GM12878 (cell line): ENCODE measurements at regions not wholly inside any gene's neighbourhood (a gene's known extent, or its start where the extent isn't known, plus 50 kb on each side); places are given as distances from the start of the nearest gene placed in this dataset.

Experiments
- ATAC-seq: fragments of 200-7000 bp; cut with Tn5 transposase; 3 replicates; pipeline ENCODE4 v1.9.1; 2020; ENCODE audit warnings: mild to moderate bottlenecking, moderate library complexity
- BruUV-seq: library from RNA; stranded (reverse); fragments of 400-500 nt; replicated peaks from 2 replicates; lab custom pipeline; 2021; lab: Mats Ljungman, UMichigan
- CTCF ChIA-PET: fragments of 300-600 bp; sonication (Branson Sonifier 250); formaldehyde crosslinking; extraction: SDS; loops from one replicate; lab custom pipeline; 2021; ENCODE audit warnings: inconsistent platforms; lab: Yijun Ruan, JAX
- POLR2A ChIA-PET: fragments of 350-600 bp; formaldehyde crosslinking; extraction: SDS; loops from one replicate; lab custom pipeline; 2021; ENCODE audit warnings: inconsistent platforms; lab: Charles Lee
- RAD21 ChIA-PET: fragments of 300-600 bp; sonication (Branson Sonifier 250); formaldehyde crosslinking; loops from one replicate; lab custom pipeline; 2023; ENCODE audit warnings: antibody characterized with exemption; ENCODE audit not compliant: unreplicated experiment; lab: Charles Lee
- SMC1A ChIA-PET: fragments of 300-600 bp; sonication (Branson Sonifier 250); formaldehyde crosslinking; loops from one replicate; lab custom pipeline; 2023; ENCODE audit not compliant: unreplicated experiment, uncharacterized antibody; lab: Charles Lee
- DNase-seq: peaks from one replicate; pipeline ENCODE4 v3.0.0-alpha.2; 2011; ENCODE audit warnings: low read depth, low spot score
- FAIRE-seq: peaks from 3 replicates; lab custom pipeline; 2011; peaks lifted over from hg19 to GRCh38; lab: Jason Lieb, UNC
- H2AFZ ChIP-seq: 2 replicates; pipeline ENCODE4 v1.6.0; 2011; ENCODE audit warnings: low read depth, low read length, control low read depth; ENCODE audit not compliant: control insufficient read depth
- H3K27ac ChIP-seq: 2 replicates; pipeline ENCODE4 v1.5.1; 2011; ENCODE audit warnings: control low read depth; ENCODE audit not compliant: control insufficient read depth, insufficient read depth
- H3K27me3 ChIP-seq, 2 experiments: replicated peaks in 1 of 2; 2 replicates each; pipeline versions ENCODE4 v1.6.0 to v1.6.1; 2011; ENCODE audit warnings: low read length in 1 of 2; ENCODE audit not compliant: control insufficient read depth in 2 of 2, insufficient read depth in 2 of 2
- H3K36me3 ChIP-seq, 2 experiments: 2 replicates each; pipeline ENCODE4 v1.5.1; 2011; ENCODE audit warnings: low read length in 1 of 2; ENCODE audit not compliant: control insufficient read depth in 2 of 2, insufficient read depth in 2 of 2
- H3K4me1 ChIP-seq: 2 replicates; pipeline ENCODE4 v1.6.1; 2011; ENCODE audit warnings: mild to moderate bottlenecking, low read length, moderate library complexity, mixed read lengths; ENCODE audit not compliant: control insufficient read depth, insufficient read depth
- H3K4me2 ChIP-seq: 2 replicates; pipeline ENCODE4 v1.6.0; 2011; ENCODE audit warnings: control low read depth; ENCODE audit not compliant: control insufficient read depth, insufficient read depth
- H3K4me3 ChIP-seq: fragments of 200-600 bp; sonication (generic); 2 replicates; pipeline ENCODE4 v1.5.1; 2016
- H3K79me2 ChIP-seq: 2 replicates; pipeline ENCODE4 v1.6.0; 2011; ENCODE audit warnings: low read length; ENCODE audit not compliant: control insufficient read depth, insufficient read depth
- H3K9ac ChIP-seq: 2 replicates; pipeline ENCODE4 v1.8.0; 2011; ENCODE audit warnings: low read length, control low read depth, mixed read lengths; ENCODE audit not compliant: control insufficient read depth, insufficient read depth
- H3K9me3 ChIP-seq: replicated peaks from 3 replicates; pipeline ENCODE4 v1.5.1; 2011; ENCODE audit warnings: mild to moderate bottlenecking, low read length; ENCODE audit not compliant: control insufficient read depth, insufficient read depth
- H4K20me1 ChIP-seq: 2 replicates; pipeline ENCODE4 v1.6.0; 2011; ENCODE audit not compliant: control insufficient read depth, insufficient read depth
- CHD2 ChIP-seq: IDR thresholded peaks from 2 replicates; pipeline ENCODE4 v1.6.1; 2011; ENCODE audit warnings: low read depth, low read length, improper control_type of control experiment, borderline replicate concordance
- EP300 ChIP-seq, 2 experiments: fragments of 150-350 bp in 1 of 2; IDR thresholded peaks; 2 replicates each; pipeline ENCODE4 v1.6.1; 2011 to 2012; ENCODE audit warnings: low read depth in 2 of 2, low read length in 2 of 2, borderline replicate concordance in 1 of 2, improper control_type of control experiment in 1 of 2, inconsistent platforms in 1 of 2; ENCODE audit not compliant: control insufficient read depth in 1 of 2
- KAT2A ChIP-seq: conservative IDR thresholded peaks from 2 replicates; pipeline ENCODE4 v1.6.1; 2011; ENCODE audit warnings: low read depth, low read length; ENCODE audit not compliant: control insufficient read depth
- RB1 ChIP-seq: fragments of 450-650 bp; formaldehyde crosslinking; IDR thresholded peaks from 2 replicates; pipeline ENCODE4 v1.6.1; 2017; ENCODE audit warnings: mild to moderate bottlenecking, borderline replicate concordance
- SP1 ChIP-seq: IDR thresholded peaks from one replicate; pipeline ENCODE4 v1.6.1; 2011; ENCODE audit warnings: low read depth, low read length
- SREBF1 ChIP-seq: IDR thresholded peaks from 2 replicates; pipeline ENCODE4 v1.6.1; 2012; ENCODE audit warnings: mild to moderate bottlenecking, low read length
- ZBTB40 ChIP-seq: fragments of 450-650 bp; IDR thresholded peaks from 2 replicates; pipeline ENCODE4 v1.6.1; 2016; ENCODE audit warnings: mild to moderate bottlenecking, moderate library complexity, borderline replicate concordance
- ZNF274 ChIP-seq: IDR thresholded peaks from one replicate; pipeline ENCODE4 v1.8.0; 2011; ENCODE audit not compliant: insufficient read length, insufficient read depth
- WGBS: methylation state at CpG from one replicate; pipeline ENCODE4 v1.1.6; 2016; ENCODE audit warnings: low lambda C conversion rate; ENCODE audit not compliant: insufficient replicate concordance, insufficient coverage; ENCODE audit errors: missing lambda C conversion rate; 5-methylcytosine and 5-hydroxymethylcytosine counted together
- in situ Hi-C: fragments of 300-500 bp; cut with MboI; formaldehyde crosslinking; loops from 9 replicates; pipeline ENCODE4 v1.14.3; 2018; ENCODE audit warnings: mixed read lengths
- intact Hi-C: fragments of 100-400 bp; cut with micrococcal nuclease; formaldehyde crosslinking; loops from one replicate; pipeline ENCODE4 v1.14.2; 2022; ENCODE audit not compliant: unreplicated experiment
- TF ChIP-seq, protein P1 (sequence below): IDR thresholded peaks from 2 replicates; pipeline ENCODE4 v1.6.1; 2012; ENCODE audit warnings: improper control_type of control experiment, low read depth, low read length; ENCODE audit not compliant: insufficient replicate concordance
- TF ChIP-seq, protein P2 (sequence below): fragments of 150-350 bp; IDR thresholded peaks from 2 replicates; pipeline ENCODE4 v1.6.1; 2014; ENCODE audit warnings: mild to moderate bottlenecking, low read depth, low read length
- TF ChIP-seq, protein P3 (sequence below): fragments of 450-650 bp; IDR thresholded peaks from 2 replicates; pipeline ENCODE4 v1.6.1; 2018; ENCODE audit warnings: borderline replicate concordance, mild to moderate bottlenecking; ENCODE audit not compliant: partially characterized antibody

DNA sequence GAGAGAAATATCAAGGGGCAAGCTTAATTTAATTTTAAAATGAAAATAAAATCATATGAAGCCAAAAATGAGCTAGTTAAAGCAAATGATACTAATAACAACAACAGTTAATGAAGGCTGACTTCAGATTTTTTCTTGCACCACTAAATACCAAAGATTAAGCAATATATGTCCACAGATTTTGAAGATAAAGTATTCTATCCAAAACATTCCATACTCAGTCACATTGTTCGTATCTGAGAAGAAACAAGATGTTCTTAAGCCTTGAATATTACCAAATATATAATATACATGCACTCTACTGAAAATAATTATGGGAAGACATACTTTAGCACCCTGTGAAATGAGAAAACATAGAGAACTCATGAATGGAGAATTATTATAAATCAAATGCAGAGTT lies 593.3 kb upstream of the SYT4 start:
- Histone ChIP-seq H3K36me3 (no peaks in the 10 kb centered on the region), H3K27ac (no peak overlapping the region), H3K27me3 (no peaks in the 10 kb centered on the region), H3K9ac (no peak overlapping the region), H4K20me1 (no peaks in the 10 kb centered on the region), H3K4me1 (no peaks in the 10 kb centered on the region), H3K79me2 (no peaks in the 10 kb centered on the region), H3K4me2 (no peak overlapping the region), H2AFZ (no peak overlapping the region), H3K4me3 (no peak overlapping the region), H3K9me3 (no peaks in the 10 kb centered on the region)
- ATAC-seq (no peak), DNase-seq (no peak), FAIRE-seq (no peak)
- CTCF ChIA-PET = interaction anchor here (1.4 kb wide), 1 partner anchor 17 kb away, joined by 3 read pairs; no protein-coding TSS in a partner anchor
- in situ Hi-C loops = no loop called here
- POLR2A ChIA-PET = no interaction called here
- 0% methylated on average over 1 of the region's 1 CpG for WGBS
- BruUV-seq = no TSS peak
- intact Hi-C loops = no loop called here
- SMC1A ChIA-PET = no interaction called here
- RAD21 ChIA-PET = no interaction called here
- TF ChIP-seq, protein P1, sequence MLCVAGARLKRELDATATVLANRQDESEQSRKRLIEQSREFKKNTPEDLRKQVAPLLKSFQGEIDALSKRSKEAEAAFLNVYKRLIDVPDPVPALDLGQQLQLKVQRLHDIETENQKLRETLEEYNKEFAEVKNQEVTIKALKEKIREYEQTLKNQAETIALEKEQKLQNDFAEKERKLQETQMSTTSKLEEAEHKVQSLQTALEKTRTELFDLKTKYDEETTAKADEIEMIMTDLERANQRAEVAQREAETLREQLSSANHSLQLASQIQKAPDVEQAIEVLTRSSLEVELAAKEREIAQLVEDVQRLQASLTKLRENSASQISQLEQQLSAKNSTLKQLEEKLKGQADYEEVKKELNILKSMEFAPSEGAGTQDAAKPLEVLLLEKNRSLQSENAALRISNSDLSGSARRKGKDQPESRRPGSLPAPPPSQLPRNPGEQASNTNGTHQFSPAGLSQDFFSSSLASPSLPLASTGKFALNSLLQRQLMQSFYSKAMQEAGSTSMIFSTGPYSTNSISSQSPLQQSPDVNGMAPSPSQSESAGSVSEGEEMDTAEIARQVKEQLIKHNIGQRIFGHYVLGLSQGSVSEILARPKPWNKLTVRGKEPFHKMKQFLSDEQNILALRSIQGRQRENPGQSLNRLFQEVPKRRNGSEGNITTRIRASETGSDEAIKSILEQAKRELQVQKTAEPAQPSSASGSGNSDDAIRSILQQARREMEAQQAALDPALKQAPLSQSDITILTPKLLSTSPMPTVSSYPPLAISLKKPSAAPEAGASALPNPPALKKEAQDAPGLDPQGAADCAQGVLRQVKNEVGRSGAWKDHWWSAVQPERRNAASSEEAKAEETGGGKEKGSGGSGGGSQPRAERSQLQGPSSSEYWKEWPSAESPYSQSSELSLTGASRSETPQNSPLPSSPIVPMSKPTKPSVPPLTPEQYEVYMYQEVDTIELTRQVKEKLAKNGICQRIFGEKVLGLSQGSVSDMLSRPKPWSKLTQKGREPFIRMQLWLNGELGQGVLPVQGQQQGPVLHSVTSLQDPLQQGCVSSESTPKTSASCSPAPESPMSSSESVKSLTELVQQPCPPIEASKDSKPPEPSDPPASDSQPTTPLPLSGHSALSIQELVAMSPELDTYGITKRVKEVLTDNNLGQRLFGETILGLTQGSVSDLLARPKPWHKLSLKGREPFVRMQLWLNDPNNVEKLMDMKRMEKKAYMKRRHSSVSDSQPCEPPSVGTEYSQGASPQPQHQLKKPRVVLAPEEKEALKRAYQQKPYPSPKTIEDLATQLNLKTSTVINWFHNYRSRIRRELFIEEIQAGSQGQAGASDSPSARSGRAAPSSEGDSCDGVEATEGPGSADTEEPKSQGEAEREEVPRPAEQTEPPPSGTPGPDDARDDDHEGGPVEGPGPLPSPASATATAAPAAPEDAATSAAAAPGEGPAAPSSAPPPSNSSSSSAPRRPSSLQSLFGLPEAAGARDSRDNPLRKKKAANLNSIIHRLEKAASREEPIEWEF = no peak
- TF ChIP-seq, protein P2, sequence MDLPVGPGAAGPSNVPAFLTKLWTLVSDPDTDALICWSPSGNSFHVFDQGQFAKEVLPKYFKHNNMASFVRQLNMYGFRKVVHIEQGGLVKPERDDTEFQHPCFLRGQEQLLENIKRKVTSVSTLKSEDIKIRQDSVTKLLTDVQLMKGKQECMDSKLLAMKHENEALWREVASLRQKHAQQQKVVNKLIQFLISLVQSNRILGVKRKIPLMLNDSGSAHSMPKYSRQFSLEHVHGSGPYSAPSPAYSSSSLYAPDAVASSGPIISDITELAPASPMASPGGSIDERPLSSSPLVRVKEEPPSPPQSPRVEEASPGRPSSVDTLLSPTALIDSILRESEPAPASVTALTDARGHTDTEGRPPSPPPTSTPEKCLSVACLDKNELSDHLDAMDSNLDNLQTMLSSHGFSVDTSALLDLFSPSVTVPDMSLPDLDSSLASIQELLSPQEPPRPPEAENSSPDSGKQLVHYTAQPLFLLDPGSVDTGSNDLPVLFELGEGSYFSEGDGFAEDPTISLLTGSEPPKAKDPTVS = no peak
- no peak for TF ChIP-seq CHD2
- TF ChIP-seq, protein P3, sequence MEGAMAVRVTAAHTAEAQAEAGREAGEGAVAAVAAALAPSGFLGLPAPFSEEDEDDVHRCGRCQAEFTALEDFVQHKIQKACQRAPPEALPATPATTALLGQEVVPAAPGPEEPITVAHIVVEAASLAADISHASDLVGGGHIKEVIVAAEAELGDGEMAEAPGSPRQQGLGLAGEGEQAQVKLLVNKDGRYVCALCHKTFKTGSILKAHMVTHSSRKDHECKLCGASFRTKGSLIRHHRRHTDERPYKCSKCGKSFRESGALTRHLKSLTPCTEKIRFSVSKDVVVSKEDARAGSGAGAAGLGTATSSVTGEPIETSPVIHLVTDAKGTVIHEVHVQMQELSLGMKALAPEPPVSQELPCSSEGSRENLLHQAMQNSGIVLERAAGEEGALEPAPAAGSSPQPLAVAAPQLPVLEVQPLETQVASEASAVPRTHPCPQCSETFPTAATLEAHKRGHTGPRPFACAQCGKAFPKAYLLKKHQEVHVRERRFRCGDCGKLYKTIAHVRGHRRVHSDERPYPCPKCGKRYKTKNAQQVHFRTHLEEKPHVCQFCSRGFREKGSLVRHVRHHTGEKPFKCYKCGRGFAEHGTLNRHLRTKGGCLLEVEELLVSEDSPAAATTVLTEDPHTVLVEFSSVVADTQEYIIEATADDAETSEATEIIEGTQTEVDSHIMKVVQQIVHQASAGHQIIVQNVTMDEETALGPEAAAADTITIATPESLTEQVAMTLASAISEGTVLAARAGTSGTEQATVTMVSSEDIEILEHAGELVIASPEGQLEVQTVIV = no peak
- TF ChIP-seq RB1 = no peak
- TF ChIP-seq ZBTB40 = no peak
- TF ChIP-seq KAT2A = no peak
- no peak for TF ChIP-seq SP1
- no peak for TF ChIP-seq EP300 (IDR thresholded peaks at IDR 0.05; ENCODE audit: borderline replicate concordance in 1 of 2, control insufficient read depth in 1 of 2, low read depth in 2 of 2, low read length in 2 of 2)
- TF ChIP-seq SREBF1 = no peak
- no peak for TF ChIP-seq ZNF274
